Tibial nerve (tissue), 4 donors: ENCODE measurements at regions not wholly inside any gene's neighbourhood (a gene's known extent, or its start where the extent isn't known, plus 50 kb on each side); places are given as distances from the start of the nearest gene placed in this dataset.

Experiments
- DNase-seq, 2 donors: peaks; one replicate each; pipeline ENCODE4 v3.0.0-alpha.2; 2019; ENCODE audit warnings: low spot score in 2 of 2
- H3K27ac ChIP-seq, 4 donors: fragments of 200-600 bp; sonication (generic) in 3 of 4; one replicate each; pipeline ENCODE4 v1.5.1; 2017 to 2019; ENCODE audit warnings: mild to moderate bottlenecking in 1 of 4
- H3K27me3 ChIP-seq, 2 donors: fragments of 200-600 bp; sonication (generic) in 1 of 2; one replicate each; pipeline versions ENCODE4 v1.5.1 to v1.6.0; 2017 to 2019
- H3K36me3 ChIP-seq, 3 donors: fragments of 200-600 bp; sonication (generic); one replicate each; pipeline ENCODE4 v1.5.1; 2018 to 2019
- H3K4me1 ChIP-seq, 4 donors: fragments of 200-600 bp; sonication (generic) in 3 of 4; one replicate each; pipeline ENCODE4 v1.5.1; 2017 to 2019
- H3K4me3 ChIP-seq, 4 donors: fragments of 200-600 bp; sonication (generic) in 3 of 4; one replicate each; pipeline ENCODE4 v1.5.1; 2017 to 2019; ENCODE audit warnings: mild to moderate bottlenecking in 1 of 4, moderate library complexity in 1 of 4
- H3K9me3 ChIP-seq, 4 donors: fragments of 200-600 bp; sonication (generic) in 3 of 4; one replicate each; pipeline ENCODE4 v1.5.1; 2017 to 2019
- CTCF ChIP-seq, 5 experiments: fragments of 200-600 bp in 3 of 5; fragments of 450-650 bp in 2 of 5; sonication (generic) in 3 of 5; IDR thresholded peaks; one replicate each; pipeline ENCODE4 v1.5.1; 2016 to 2019; ENCODE audit warnings: antibody characterized with exemption in 5 of 5, mild to moderate bottlenecking in 3 of 5, moderate library complexity in 2 of 5
- EP300 ChIP-seq, 2 donors: sonication (generic); formaldehyde crosslinking; IDR thresholded peaks; one replicate each; pipeline ENCODE4 v1.6.1; 2017; ENCODE audit warnings: antibody characterized with exemption in 2 of 2, mild to moderate bottlenecking in 1 of 2
- POLR2A ChIP-seq, 2 donors: fragments of 450-650 bp; IDR thresholded peaks; one replicate each; pipeline ENCODE4 v1.6.1; 2017; ENCODE audit warnings: antibody characterized with exemption in 2 of 2, mild to moderate bottlenecking in 2 of 2, moderate library complexity in 2 of 2
- WGBS, 2 donors: methylation state at CpG; one replicate each; pipeline ENCODE4 v1.1.5; 2018; 5-methylcytosine and 5-hydroxymethylcytosine counted together

DNA sequence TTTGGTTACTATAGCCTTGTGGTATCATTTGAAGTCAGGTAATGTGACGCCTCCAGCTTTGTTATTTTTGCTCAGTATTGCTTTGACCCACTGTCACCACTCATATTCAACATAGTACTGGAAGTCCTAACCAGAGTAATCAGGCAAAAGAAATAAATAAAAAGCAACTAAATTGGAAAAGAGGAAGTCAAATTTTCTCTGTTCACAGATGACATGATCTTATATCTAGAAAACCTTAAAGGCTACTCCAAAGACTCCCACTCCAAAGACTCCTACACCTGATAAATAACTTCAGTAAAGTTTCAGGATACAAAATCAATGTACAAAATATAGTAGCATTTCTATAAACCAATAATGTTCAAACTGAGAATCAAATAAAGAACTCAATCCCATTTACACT, 348.6 kb downstream of the CXXC4 start:
- Histone ChIP-seq H3K4me1 (no peaks in the 10 kb centered on the region), H3K36me3 (no peaks in the 10 kb centered on the region), H3K27me3 (no peaks in the 10 kb centered on the region), H3K27ac (no peak overlapping the region), H3K4me3 (no peak overlapping the region), H3K9me3 (no peaks in the 10 kb centered on the region)
- DNase-seq, result no peak
- TF ChIP-seq EP300 (IDR thresholded peaks at IDR 0.05) (no peak), POLR2A (IDR thresholded peaks at IDR 0.05) (no peak), CTCF (IDR thresholded peaks at IDR 0.05) (no peak)
- WGBS, 2 donors, result 90 to 95% methylated on average over 1 of the region's 1 CpG

- Histone ChIP-seq H3K36me3 (no peaks in the 10 kb centered on the region), H3K27ac (no peak overlapping the region), H3K9me3 (peaks cover 0 to 3% (median 0%) of the 10 kb centered on the region in 4 donors), H3K4me1 (no peaks in the 10 kb centered on the region), H3K4me3 (no peak overlapping the region), H3K27me3 (no peaks in the 10 kb centered on the region)
- 84 to 89% methylated on average over 1 of the region's 1 CpG for WGBS, 2 donors
- TF ChIP-seq POLR2A (IDR thresholded peaks at IDR 0.05) (no peak), EP300 (IDR thresholded peaks at IDR 0.05) (no peak), CTCF (IDR thresholded peaks at IDR 0.05) (no peak)
- DNase-seq, result no peak
These were observed 356.6 kb downstream of the CXXC4 start for GRCh38 chr4:104138116-104138515.

DNA sequence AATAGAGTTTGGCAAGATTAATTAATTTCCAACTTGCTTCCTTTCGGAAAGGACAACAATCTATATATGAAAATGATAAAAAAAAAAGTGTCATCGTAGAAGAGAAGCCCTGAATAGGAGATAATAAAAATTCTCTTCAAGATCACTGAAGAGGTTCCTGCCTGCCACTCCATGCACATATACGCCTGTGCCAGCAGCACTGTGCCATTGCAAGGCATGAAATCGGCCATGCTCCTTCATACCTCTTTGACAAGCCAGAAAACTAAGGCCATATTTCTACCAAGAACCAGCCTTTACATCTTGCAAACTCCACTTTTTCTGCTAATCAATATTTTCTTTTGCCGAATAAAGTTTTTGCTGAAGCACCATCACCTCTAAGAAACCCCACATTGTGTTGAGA, 365.5 kb downstream of the CXXC4 start:
- no peak overlapping the region for H3K27ac ChIP-seq
- no peak for TF ChIP-seq POLR2A (IDR thresholded peaks at IDR 0.05)
- no peak for TF ChIP-seq CTCF (IDR thresholded peaks at IDR 0.05)
- no peak for TF ChIP-seq EP300 (IDR thresholded peaks at IDR 0.05)
- H3K4me1 ChIP-seq, result peaks cover 0 to 4% (median 0%) of the 10 kb centered on the region in 4 donors
- H3K9me3 ChIP-seq, result no peaks in the 10 kb centered on the region
- H3K4me3 ChIP-seq, result no peak overlapping the region
- H3K36me3 ChIP-seq, result no peaks in the 10 kb centered on the region
- DNase-seq, result no peak
- no peaks in the 10 kb centered on the region for H3K27me3 ChIP-seq
- 79 to 83% methylated on average over 5 of the region's 5 CpGs for WGBS, 2 donors

DNA sequence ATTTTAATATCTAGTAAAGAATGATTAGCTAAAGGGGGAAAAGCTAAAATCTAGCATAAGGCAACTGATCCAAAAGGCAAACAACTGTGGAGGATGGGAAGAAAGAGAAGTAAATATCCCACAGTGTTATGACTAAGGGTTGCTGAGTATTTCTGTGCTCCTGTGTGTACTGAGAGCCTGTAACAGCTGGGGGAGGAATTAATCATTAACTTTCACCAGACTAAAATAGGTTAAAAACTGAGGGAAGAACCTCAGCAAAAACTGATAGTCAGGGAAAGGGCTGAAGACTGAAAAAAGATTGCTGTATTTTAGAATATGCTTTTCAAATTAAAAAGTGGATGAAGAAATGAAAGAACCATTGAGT, 365.9 kb downstream of the CXXC4 start:
- H3K4me3 ChIP-seq, result no peak overlapping the region
- H3K4me1 ChIP-seq, result peaks cover 0 to 4% (median 0%) of the 10 kb centered on the region in 4 donors
- H3K9me3 ChIP-seq, result no peaks in the 10 kb centered on the region
- no peak for TF ChIP-seq POLR2A (IDR thresholded peaks at IDR 0.05)
- TF ChIP-seq CTCF (IDR thresholded peaks at IDR 0.05), result no peak
- no peak for TF ChIP-seq EP300 (IDR thresholded peaks at IDR 0.05)
- no peak for DNase-seq
- H3K27me3 ChIP-seq, result no peaks in the 10 kb centered on the region
- H3K36me3 ChIP-seq, result no peaks in the 10 kb centered on the region
- no peak overlapping the region for H3K27ac ChIP-seq

GRCh38 chr4:104128031-104128849, 366.5 kb downstream of the CXXC4 start:
- H3K9me3 ChIP-seq, result no peaks in the 10 kb centered on the region
- TF ChIP-seq CTCF (IDR thresholded peaks at IDR 0.05), result no peak
- TF ChIP-seq EP300 (IDR thresholded peaks at IDR 0.05), result no peak
- no peak for TF ChIP-seq POLR2A (IDR thresholded peaks at IDR 0.05)
- H3K27ac ChIP-seq, result no peak overlapping the region
- no peak for DNase-seq
- 54 to 56% methylated on average over 1 of the region's 1 CpG for WGBS, 2 donors
- no peaks in the 10 kb centered on the region for H3K27me3 ChIP-seq
- H3K36me3 ChIP-seq, result no peaks in the 10 kb centered on the region
- no peak overlapping the region for H3K4me3 ChIP-seq
- H3K4me1 ChIP-seq, result peaks cover 0 to 4% (median 0%) of the 10 kb centered on the region in 4 donors
